GM18870 (cell line): ENCODE measurements at regions not wholly inside any gene's neighbourhood (a gene's known extent, or its start where the extent isn't known, plus 50 kb on each side); places are given as distances from the start of the nearest gene placed in this dataset.

ENCODE experiments used
- ATAC-seq: cut with Tn5 transposase; IDR thresholded peaks from one replicate; pipeline ENCODE4 v1.9.1; 2021; ENCODE audit warnings: moderate library complexity; ENCODE audit not compliant: unreplicated experiment

- no peak for ATAC-seq
Observed at GRCh38 chr15:47624503-47624902, 92.8 kb upstream of the SEMA6D start.

GRCh38 chr15:47639042-47639441 is 78.3 kb upstream of the SEMA6D start:
- no peak for ATAC-seq

- no peak for ATAC-seq
Observed at GRCh38 chr15:47640079-47640478, 77.2 kb upstream of the SEMA6D start.

DNA sequence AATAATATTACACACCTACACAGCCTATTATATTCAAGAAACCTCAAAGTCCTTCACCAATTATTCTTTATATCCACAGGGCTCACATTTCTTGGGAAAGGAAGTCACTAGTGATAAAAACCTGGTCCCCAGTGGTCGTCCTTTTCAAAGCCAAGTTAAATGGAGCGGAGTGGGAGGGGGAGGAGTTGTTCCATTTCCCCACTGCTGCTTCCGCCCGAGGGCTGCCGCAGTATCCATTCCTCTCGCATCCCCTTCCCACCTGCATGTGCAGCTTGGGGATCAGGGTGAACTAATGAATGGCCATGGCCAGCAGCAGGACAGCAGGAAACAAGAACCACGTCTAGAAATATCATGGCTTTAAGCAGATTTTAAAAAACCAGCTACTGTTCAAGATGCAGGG is 76.4 kb upstream of the SEMA6D start:
- no peak for ATAC-seq

DNA sequence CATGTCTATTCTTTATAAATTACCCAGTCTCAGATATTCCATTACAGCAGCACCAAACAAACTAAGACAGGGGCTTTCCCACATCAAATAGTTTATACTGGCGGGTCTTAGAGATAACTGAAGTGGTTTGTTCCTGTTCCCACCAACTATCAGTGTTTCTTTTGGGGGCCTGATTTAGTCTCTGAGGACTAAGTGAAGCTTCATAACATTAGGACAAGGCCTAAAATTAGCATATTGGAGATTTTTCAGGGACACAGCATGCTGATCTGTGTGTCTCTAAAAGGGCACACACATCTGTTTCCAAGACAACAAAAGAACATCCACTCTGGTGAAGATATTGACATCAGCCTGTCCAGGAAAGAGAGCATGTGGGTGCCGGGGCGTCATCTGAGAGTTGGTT is 72.6 kb upstream of the SEMA6D start:
- ATAC-seq, result no peak

DNA sequence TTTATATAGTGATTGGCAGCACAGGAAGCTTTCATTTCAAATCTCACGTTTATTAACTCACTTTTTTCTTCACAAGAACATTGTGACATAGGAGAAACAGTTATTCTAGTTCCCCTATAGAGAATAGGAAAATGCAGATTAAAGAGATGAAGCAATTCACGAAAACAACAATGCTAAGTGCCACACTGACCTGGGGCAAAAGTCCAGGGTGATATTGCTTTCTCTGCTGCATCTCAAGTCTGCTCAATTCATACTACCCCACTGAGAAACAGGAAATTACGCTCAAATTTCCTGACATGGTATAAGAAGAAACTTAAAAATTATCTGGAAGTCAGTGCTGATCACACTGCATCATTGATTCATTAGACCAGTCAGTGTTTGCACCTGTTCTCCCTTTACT is 66.7 kb upstream of the SEMA6D start:
- ATAC-seq, result no peak

DNA sequence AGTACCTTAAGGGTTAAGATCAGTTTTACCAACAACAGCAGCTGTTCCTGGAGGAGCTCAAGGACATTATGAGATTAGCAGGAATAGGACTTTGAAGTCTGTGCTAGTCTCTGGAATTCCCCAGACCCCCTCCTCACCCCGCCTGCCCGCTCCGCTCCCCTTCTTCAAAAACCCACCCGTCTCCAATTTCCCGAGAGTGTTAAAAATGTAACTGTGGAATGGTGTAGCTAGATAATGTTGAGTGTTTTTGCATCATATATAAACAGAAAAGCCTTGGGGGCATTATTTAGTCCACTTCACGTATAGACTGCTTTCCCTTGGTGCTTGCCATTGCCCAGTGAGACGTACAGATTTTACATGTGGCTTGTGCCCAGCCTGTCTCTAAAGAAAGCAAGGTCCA is 65.0 kb upstream of the SEMA6D start:
- no peak for ATAC-seq

- no peak for ATAC-seq
Observed at GRCh38 chr15:47652844-47653243, 64.5 kb upstream of the SEMA6D start.

DNA sequence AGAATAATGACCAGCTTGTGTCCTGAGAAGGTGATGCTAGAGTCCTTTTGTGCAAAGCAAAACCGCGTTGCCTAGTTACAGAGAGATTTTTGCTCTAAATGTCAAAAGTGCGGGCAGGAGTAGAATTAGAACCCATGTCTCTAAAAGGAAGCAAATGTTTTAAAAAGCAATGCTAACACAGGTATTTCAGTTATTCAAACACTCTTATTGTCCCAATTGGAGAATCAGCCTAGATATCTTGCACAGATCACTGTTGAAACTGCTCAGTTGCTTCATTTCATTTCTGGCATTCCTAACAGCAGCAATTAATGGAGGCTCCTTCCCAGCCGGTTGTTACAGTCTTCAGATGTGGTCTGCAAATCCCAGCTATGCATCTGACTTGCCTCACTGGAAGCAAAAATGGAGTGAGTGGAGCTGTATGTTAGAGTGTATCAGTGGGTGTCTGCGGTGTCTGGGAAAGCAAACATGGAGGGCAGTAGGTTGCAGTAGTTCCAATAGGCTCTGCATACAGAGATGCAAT is 55.6 kb upstream of the SEMA6D start:
- ATAC-seq, result no peak

DNA sequence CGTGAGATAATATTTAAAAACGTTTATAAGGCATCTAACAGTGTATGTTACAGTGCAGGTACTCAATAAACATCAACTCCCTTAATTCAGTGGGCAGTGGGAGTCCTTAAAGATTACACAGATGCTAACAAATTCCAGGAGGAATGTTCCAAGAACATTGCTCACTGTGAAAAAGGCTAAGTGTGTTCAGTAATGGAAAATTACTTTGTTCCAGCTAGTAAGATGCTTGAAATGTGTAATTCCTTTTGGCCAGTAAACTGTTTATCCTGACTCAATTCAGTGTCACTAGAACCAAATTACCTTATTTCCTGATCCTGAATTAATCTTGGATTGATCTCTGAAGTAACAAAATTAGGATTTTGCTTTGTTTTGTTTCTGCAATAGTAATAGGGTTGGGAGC is 54.2 kb upstream of the SEMA6D start:
- ATAC-seq, result no peak
